Panc1 (cell line): ENCODE measurements at regions not wholly inside any gene's neighbourhood (a gene's known extent, or its start where the extent isn't known, plus 50 kb on each side); places are given as distances from the start of the nearest gene placed in this dataset.

ENCODE experiments used
- ATAC-seq: fragments of 200-7000 bp; cut with Tn5 transposase; 2 replicates; pipeline ENCODE4 v1.9.1; 2020; ENCODE audit warnings: mild to moderate bottlenecking, moderate library complexity
- BruUV-seq: library from RNA; stranded (reverse); fragments of 400-500 nt; replicated peaks from 2 replicates; lab custom pipeline; 2021; lab: Mats Ljungman, UMichigan
- CTCF ChIA-PET: fragments of 300-600 bp; sonication (Branson Sonifier 250); formaldehyde crosslinking; loops from one replicate; lab custom pipeline; 2022; ENCODE audit warnings: antibody characterized with exemption; lab: Charles Lee
- POLR2A ChIA-PET: fragments of 300-600 bp; sonication (Branson Sonifier 250); formaldehyde crosslinking; loops from one replicate; lab custom pipeline; 2022; ENCODE audit warnings: antibody characterized with exemption; lab: Charles Lee
- DNase-seq: peaks from one replicate; pipeline ENCODE4 v3.0.0-alpha.2; 2010; ENCODE audit warnings: low read depth, low spot score
- H3K27ac ChIP-seq: 2 replicates; pipeline ENCODE4 v1.5.1; 2011; ENCODE audit warnings: mild to moderate bottlenecking, low read length, inconsistent platforms
- H3K27me3 ChIP-seq: fragments of 200-500 bp; sonication (Bioruptor generic); 2 replicates; pipeline ENCODE4 v1.6.0; 2014; ENCODE audit warnings: low read length, inconsistent platforms; ENCODE audit not compliant: control insufficient read depth, insufficient read depth
- H3K36me3 ChIP-seq: fragments of 200-500 bp; sonication (Bioruptor generic); 2 replicates; pipeline ENCODE4 v1.5.1; 2014; ENCODE audit warnings: inconsistent platforms, mild to moderate bottlenecking, low read length, moderate library complexity; ENCODE audit not compliant: control insufficient read depth, insufficient read depth
- H3K4me1 ChIP-seq: 2 replicates; pipeline ENCODE4 v1.5.1; 2011; ENCODE audit warnings: inconsistent platforms, mild to moderate bottlenecking, low read length, moderate library complexity; ENCODE audit not compliant: control insufficient read depth, insufficient read depth
- H3K4me3 ChIP-seq, 2 experiments: 2 replicates each; pipeline ENCODE4 v1.5.1; 2011 to 2012; ENCODE audit warnings: low read depth in 2 of 2, low read length in 2 of 2, mild to moderate bottlenecking in 2 of 2, inconsistent platforms in 1 of 2, moderate library complexity in 1 of 2
- H3K9me3 ChIP-seq: fragments of 200-500 bp; sonication (Bioruptor generic); 2 replicates; pipeline ENCODE4 v1.5.1; 2014; ENCODE audit warnings: low read depth, mild to moderate bottlenecking, inconsistent platforms, low read length, moderate library complexity; ENCODE audit not compliant: control insufficient read depth, insufficient read depth
- POLR2AphosphoS5 ChIP-seq: IDR thresholded peaks from 2 replicates; pipeline ENCODE4 v1.6.1; 2012; ENCODE audit warnings: mild to moderate bottlenecking, low read depth, low read length, moderate library complexity
- SIN3A ChIP-seq: IDR thresholded peaks from 2 replicates; pipeline ENCODE4 v1.6.1; 2012; ENCODE audit warnings: low read depth, mild to moderate bottlenecking, low read length, moderate library complexity, borderline replicate concordance; ENCODE audit not compliant: insufficient read depth
- TCF7L2 ChIP-seq: IDR thresholded peaks from 2 replicates; pipeline ENCODE4 v1.6.1; 2011; ENCODE audit warnings: mild to moderate bottlenecking, low read depth, low read length, inconsistent platforms
- in situ Hi-C: cut with HindIII; loops from 2 replicates; pipeline ENCODE4 v1.10.0; 2016; ENCODE audit warnings: low sequenced_read_pairs, low pct_unique_long_range_greater_than_20kb
- intact Hi-C: fragments of 100-400 bp; cut with micrococcal nuclease; formaldehyde crosslinking; loops from one replicate; pipeline ENCODE4 v1.10.0; 2022; ENCODE audit not compliant: unreplicated experiment
- TF ChIP-seq, protein P1 (sequence below), 2 experiments: IDR thresholded peaks; 2 replicates each; pipeline ENCODE4 v1.6.1; 2011 to 2012; ENCODE audit warnings: low read depth in 2 of 2, control low read depth in 1 of 2, low read length in 1 of 2, mild to moderate bottlenecking in 1 of 2, moderate library complexity in 1 of 2; ENCODE audit not compliant: insufficient read depth in 1 of 2
- TF ChIP-seq, protein P2 (sequence below): fragments of 450-650 bp; IDR thresholded peaks from 2 replicates; pipeline ENCODE4 v1.5.1; 2017; ENCODE audit warnings: mild to moderate bottlenecking

DNA sequence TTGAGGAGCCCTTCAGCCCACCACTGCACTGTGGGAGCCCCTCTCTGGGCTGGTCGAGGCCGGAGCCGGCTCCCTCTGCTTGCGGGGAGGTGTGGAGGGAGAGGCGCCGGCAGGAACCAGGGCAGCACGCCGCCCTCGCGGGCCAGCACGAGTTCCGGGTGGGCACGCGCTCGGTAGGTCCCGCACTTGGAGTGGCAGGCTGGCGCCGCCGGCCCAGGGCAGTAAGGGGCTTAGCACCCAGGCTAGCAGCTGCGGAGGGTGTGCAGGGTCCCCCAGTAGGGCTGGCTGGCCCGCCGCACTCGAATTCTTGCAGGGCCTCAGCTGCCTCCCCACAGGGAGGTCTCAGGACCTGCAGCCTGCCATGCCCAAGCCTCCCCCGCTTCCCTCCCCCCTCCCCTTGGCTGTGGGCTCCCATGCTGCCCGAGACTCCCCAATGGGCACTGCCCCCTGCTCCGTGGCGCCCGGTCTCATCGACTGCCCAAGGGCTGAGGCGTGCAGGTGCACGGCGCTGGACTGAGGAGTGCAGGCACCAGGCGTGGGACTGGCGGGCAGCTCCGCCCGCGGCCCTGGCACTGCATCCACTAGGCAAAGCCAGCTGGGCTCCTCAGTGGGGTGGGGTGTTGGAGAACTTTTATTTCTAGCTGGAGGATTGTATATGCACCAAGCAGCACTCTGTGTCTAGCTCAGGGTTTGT is 127.5 kb downstream of the DCK start:
- H3K4me3 ChIP-seq: no peak overlapping the region
- no TSS peak for BruUV-seq
- DNase-seq (no peak), ATAC-seq (no peak)
- no peak overlapping the region for H3K27ac ChIP-seq
- intact Hi-C loops (no loop called here), in situ Hi-C loops (no loop called here)
- no peaks in the 10 kb centered on the region for H3K36me3 ChIP-seq
- H3K27me3 ChIP-seq: no peaks in the 10 kb centered on the region
- no peaks in the 10 kb centered on the region for H3K4me1 ChIP-seq
- ChIA-PET POLR2A (no interaction called here), CTCF (no interaction called here)
- no peak for TF ChIP-seq TCF7L2
- TF ChIP-seq, protein P1, sequence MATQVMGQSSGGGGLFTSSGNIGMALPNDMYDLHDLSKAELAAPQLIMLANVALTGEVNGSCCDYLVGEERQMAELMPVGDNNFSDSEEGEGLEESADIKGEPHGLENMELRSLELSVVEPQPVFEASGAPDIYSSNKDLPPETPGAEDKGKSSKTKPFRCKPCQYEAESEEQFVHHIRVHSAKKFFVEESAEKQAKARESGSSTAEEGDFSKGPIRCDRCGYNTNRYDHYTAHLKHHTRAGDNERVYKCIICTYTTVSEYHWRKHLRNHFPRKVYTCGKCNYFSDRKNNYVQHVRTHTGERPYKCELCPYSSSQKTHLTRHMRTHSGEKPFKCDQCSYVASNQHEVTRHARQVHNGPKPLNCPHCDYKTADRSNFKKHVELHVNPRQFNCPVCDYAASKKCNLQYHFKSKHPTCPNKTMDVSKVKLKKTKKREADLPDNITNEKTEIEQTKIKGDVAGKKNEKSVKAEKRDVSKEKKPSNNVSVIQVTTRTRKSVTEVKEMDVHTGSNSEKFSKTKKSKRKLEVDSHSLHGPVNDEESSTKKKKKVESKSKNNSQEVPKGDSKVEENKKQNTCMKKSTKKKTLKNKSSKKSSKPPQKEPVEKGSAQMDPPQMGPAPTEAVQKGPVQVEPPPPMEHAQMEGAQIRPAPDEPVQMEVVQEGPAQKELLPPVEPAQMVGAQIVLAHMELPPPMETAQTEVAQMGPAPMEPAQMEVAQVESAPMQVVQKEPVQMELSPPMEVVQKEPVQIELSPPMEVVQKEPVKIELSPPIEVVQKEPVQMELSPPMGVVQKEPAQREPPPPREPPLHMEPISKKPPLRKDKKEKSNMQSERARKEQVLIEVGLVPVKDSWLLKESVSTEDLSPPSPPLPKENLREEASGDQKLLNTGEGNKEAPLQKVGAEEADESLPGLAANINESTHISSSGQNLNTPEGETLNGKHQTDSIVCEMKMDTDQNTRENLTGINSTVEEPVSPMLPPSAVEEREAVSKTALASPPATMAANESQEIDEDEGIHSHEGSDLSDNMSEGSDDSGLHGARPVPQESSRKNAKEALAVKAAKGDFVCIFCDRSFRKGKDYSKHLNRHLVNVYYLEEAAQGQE (IDR thresholded peaks at IDR 0.05; ENCODE audit: insufficient read depth in 1 of 2, low read depth in 2 of 2, low read length in 1 of 2): no peak
- TF ChIP-seq, protein P2, sequence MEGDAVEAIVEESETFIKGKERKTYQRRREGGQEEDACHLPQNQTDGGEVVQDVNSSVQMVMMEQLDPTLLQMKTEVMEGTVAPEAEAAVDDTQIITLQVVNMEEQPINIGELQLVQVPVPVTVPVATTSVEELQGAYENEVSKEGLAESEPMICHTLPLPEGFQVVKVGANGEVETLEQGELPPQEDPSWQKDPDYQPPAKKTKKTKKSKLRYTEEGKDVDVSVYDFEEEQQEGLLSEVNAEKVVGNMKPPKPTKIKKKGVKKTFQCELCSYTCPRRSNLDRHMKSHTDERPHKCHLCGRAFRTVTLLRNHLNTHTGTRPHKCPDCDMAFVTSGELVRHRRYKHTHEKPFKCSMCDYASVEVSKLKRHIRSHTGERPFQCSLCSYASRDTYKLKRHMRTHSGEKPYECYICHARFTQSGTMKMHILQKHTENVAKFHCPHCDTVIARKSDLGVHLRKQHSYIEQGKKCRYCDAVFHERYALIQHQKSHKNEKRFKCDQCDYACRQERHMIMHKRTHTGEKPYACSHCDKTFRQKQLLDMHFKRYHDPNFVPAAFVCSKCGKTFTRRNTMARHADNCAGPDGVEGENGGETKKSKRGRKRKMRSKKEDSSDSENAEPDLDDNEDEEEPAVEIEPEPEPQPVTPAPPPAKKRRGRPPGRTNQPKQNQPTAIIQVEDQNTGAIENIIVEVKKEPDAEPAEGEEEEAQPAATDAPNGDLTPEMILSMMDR: no peak
- no peak for TF ChIP-seq POLR2AphosphoS5
- TF ChIP-seq SIN3A: no peak
- no peaks in the 10 kb centered on the region for H3K9me3 ChIP-seq

DNA sequence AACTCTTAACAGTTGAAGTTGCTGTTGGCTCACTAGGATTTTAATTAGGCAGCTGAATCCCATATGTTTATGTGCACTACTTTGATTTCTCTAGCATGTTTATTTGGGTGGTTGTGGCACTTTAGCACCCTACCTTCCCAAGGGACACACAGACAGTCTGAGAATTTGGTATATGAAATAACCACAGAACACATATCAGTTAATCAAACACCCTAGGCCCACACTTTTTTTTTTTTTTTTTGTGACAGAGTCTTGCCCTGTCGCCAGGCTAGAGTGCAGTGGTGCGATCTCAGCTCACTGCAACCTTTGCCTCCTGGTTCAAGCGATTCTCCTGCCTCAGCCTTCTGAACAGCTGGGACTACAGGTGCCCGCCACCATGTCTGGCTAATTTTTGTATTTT is 130.5 kb downstream of the DCK start:
- no peak for DNase-seq
- in situ Hi-C loops: no loop called here
- no peak for ATAC-seq
- Histone ChIP-seq H3K4me3 (no peak overlapping the region), H3K27me3 (no peaks in the 10 kb centered on the region), H3K27ac (no peak overlapping the region), H3K4me1 (no peaks in the 10 kb centered on the region), H3K36me3 (no peaks in the 10 kb centered on the region), H3K9me3 (no peaks in the 10 kb centered on the region)
- TF ChIP-seq SIN3A: no peak
- TF ChIP-seq, protein P1 (IDR thresholded peaks at IDR 0.05; ENCODE audit: insufficient read depth in 1 of 2, low read depth in 2 of 2, low read length in 1 of 2): no peak
- BruUV-seq: no TSS peak
- CTCF ChIA-PET: no interaction called here
- intact Hi-C loops: no loop called here
- POLR2A ChIA-PET: no interaction called here
